K562 (cell line): ENCODE measurements at regions not wholly inside any gene's neighbourhood (a gene's known extent, or its start where the extent isn't known, plus 50 kb on each side); places are given as distances from the start of the nearest gene placed in this dataset.

Source experiments
- BRF2 ChIP-seq: IDR thresholded peaks from 3 replicates; pipeline ENCODE4 v1.6.1; 2011; ENCODE audit warnings: borderline replicate concordance, mild to moderate bottlenecking; ENCODE audit not compliant: insufficient read length, insufficient read depth
- CTCF ChIP-seq, 3 experiments: IDR thresholded peaks in 2 of 3; conservative IDR thresholded peaks in 1 of 3; 2 replicates each; pipeline ENCODE4 v1.5.1; 2011 to 2012; ENCODE audit warnings: low read length in 3 of 3, mild to moderate bottlenecking in 3 of 3, control low read depth in 2 of 3, improper control_type of control experiment in 1 of 3, inconsistent platforms in 1 of 3, low read depth in 1 of 3, mixed read lengths in 1 of 3, moderate library complexity in 1 of 3; ENCODE audit not compliant: insufficient read depth in 2 of 3
- EZH2 ChIP-seq: IDR thresholded peaks from 2 replicates; pipeline ENCODE4 v1.6.1; 2012; ENCODE audit warnings: low read depth, mild to moderate bottlenecking, inconsistent platforms, low read length, borderline replicate concordance
- FOXP4 ChIP-seq: sonication (generic); formaldehyde crosslinking; IDR thresholded peaks from 2 replicates; pipeline ENCODE4 v1.8.0; 2022; ENCODE audit warnings: mild to moderate bottlenecking, missing genetic modification reagents, borderline replicate concordance
- JUNB ChIP-seq: fragments of 450-650 bp; formaldehyde crosslinking; conservative IDR thresholded peaks from 2 replicates; pipeline ENCODE4 v1.4.0; 2020; ENCODE audit warnings: mild to moderate bottlenecking
- NRF1 ChIP-seq, 2 experiments: fragments of 450-650 bp; IDR thresholded peaks in 1 of 2; conservative IDR thresholded peaks in 1 of 2; 2 replicates each; pipeline ENCODE4 v1.6.1; 2014; ENCODE audit warnings: mild to moderate bottlenecking in 2 of 2
- POLR2A ChIP-seq: fragments of 450-650 bp; conservative IDR thresholded peaks from 2 replicates; pipeline ENCODE4 v1.6.1; 2016
- RFX5 ChIP-seq: IDR thresholded peaks from 2 replicates; pipeline ENCODE4 v1.6.1; 2011; ENCODE audit warnings: low read depth, mild to moderate bottlenecking, improper control_type of control experiment, low read length
- SIN3A ChIP-seq, 2 experiments: fragments of 150-350 bp in 1 of 2; IDR thresholded peaks; 2 replicates each; pipeline ENCODE4 v1.6.1; 2011 to 2016; ENCODE audit warnings: borderline replicate concordance in 2 of 2, low read depth in 2 of 2, low read length in 2 of 2, mild to moderate bottlenecking in 2 of 2, moderate library complexity in 2 of 2; ENCODE audit not compliant: control insufficient read depth in 1 of 2
- ZBTB1 ChIP-seq: sonication (generic); formaldehyde crosslinking; IDR thresholded peaks from 2 replicates; pipeline ENCODE4 v1.8.1; 2023; ENCODE audit warnings: missing genetic modification reagents, low read depth, mild to moderate bottlenecking, borderline replicate concordance
- ZBTB7A ChIP-seq: IDR thresholded peaks from 2 replicates; pipeline ENCODE4 v1.6.1; 2011; ENCODE audit warnings: low read depth, mild to moderate bottlenecking, low read length, moderate library complexity, borderline replicate concordance; ENCODE audit not compliant: control insufficient read depth
- ZNF384 ChIP-seq: IDR thresholded peaks from 2 replicates; pipeline ENCODE4 v1.6.1; 2012; ENCODE audit warnings: low read depth, low read length, improper control_type of control experiment
- ZNF583 ChIP-seq: fragments of 250-450 bp; sonication (Bioruptor Pico); IDR thresholded peaks from 2 replicates; pipeline ENCODE4 v1.4.0; 2020
- ZZZ3 ChIP-seq: fragments of 450-650 bp; IDR thresholded peaks from 2 replicates; pipeline ENCODE4 v1.6.1; 2016; ENCODE audit warnings: antibody characterized with exemption, mild to moderate bottlenecking, moderate library complexity

GRCh38 chr11:95387325-95387724 is 156.3 kb upstream of the SESN3 start:
- TF ChIP-seq POLR2A (no peak), RFX5 (no peak), ZBTB7A (no peak), ZNF384 (no peak), SIN3A (IDR thresholded peaks at IDR 0.05; ENCODE audit: borderline replicate concordance in 2 of 2, control insufficient read depth in 1 of 2, low read depth in 2 of 2, low read length in 2 of 2) (no peak), JUNB (CRISPR knock-in tag) (no peak), CTCF (IDR thresholded peaks at IDR 0.05 in 2 of 3, conservative IDR thresholded peaks at IDR 0.05 in 1 of 3; ENCODE audit: insufficient read depth in 2 of 3, low read depth in 1 of 3, low read length in 3 of 3) (no peak), EZH2 (no peak), ZZZ3 (no peak), ZNF583 (CRISPR knock-in tag) (no peak), FOXP4 (CRISPR knock-in tag) (no peak), BRF2 (no peak), ZBTB1 (CRISPR knock-in tag) (no peak), NRF1 (conservative IDR thresholded peaks at IDR 0.05 in 1 of 2, IDR thresholded peaks at IDR 0.05 in 1 of 2) (no peak)
